SU-DHL-6 (cell line): ENCODE measurements at regions not wholly inside any gene's neighbourhood (a gene's known extent, or its start where the extent isn't known, plus 50 kb on each side); places are given as distances from the start of the nearest gene placed in this dataset.

ENCODE experiments used
- H2AFZ ChIP-seq: fragments of 200-600 bp; sonication (generic); 2 replicates; pipeline ENCODE4 v1.6.1; 2014; ENCODE audit warnings: low read depth, mild to moderate bottlenecking, moderate library complexity, mixed read lengths, antibody characterized with exemption, low read length; ENCODE audit not compliant: severe bottlenecking
- H3F3A ChIP-seq: fragments of 200-600 bp; shearing (Covaris generic); 2 replicates; pipeline ENCODE4 v1.6.0; 2016; ENCODE audit warnings: antibody characterized with exemption, mild to moderate bottlenecking; ENCODE audit not compliant: insufficient read depth
- H3K27ac ChIP-seq: fragments of 200-600 bp; sonication (generic); 2 replicates; pipeline ENCODE4 v1.5.1; 2016; ENCODE audit warnings: low read depth, mild to moderate bottlenecking, low read length, moderate library complexity, mixed read lengths
- H3K27me3 ChIP-seq: fragments of 200-600 bp; sonication (generic), shearing (Covaris generic); 2 replicates; pipeline ENCODE4 v1.6.0; 2014; ENCODE audit warnings: mild to moderate bottlenecking, low read length
- H3K36me3 ChIP-seq: fragments of 200-600 bp; sonication (generic); 2 replicates; pipeline ENCODE4 v1.6.1; 2014; ENCODE audit warnings: mild to moderate bottlenecking, low read length, mixed read lengths
- H3K4me2 ChIP-seq: fragments of 300-600, 200-600 bp; shearing (Covaris generic), sonication (generic); 2 replicates; pipeline ENCODE4 v1.6.0; 2014; ENCODE audit warnings: low read length, low read depth, mild to moderate bottlenecking; ENCODE audit not compliant: poor library complexity, severe bottlenecking
- H3K4me3 ChIP-seq: fragments of 200-600 bp; sonication (generic); 2 replicates; pipeline ENCODE4 v1.5.1; 2014; ENCODE audit warnings: antibody characterized with exemption, low read length, mild to moderate bottlenecking, mixed read lengths; ENCODE audit not compliant: insufficient read depth, poor library complexity, severe bottlenecking
- H3K79me2 ChIP-seq: fragments of 200-600 bp; sonication (generic); 2 replicates; pipeline ENCODE4 v1.6.1; 2014; ENCODE audit warnings: mild to moderate bottlenecking, low read length, moderate library complexity; ENCODE audit not compliant: insufficient read depth
- H3K9ac ChIP-seq: fragments of 200-600 bp; sonication (generic); 2 replicates; pipeline ENCODE4 v1.7.0; 2014; ENCODE audit warnings: mild to moderate bottlenecking, low read length
- H3K9me2 ChIP-seq: fragments of 200-600 bp; sonication (generic); replicated peaks from 2 replicates; pipeline ENCODE4 v1.6.1; 2014; ENCODE audit warnings: low read length; ENCODE audit not compliant: insufficient read depth
- H3K9me3 ChIP-seq: fragments of 200-600 bp; sonication (generic); 2 replicates; pipeline ENCODE4 v1.6.1; 2014; ENCODE audit warnings: low read length, mixed read lengths; ENCODE audit not compliant: insufficient read depth
- H4K20me1 ChIP-seq: fragments of 200-600 bp; sonication (generic); 2 replicates; pipeline ENCODE4 v1.6.1; 2014; ENCODE audit warnings: low read depth, mild to moderate bottlenecking, antibody characterized with exemption, low read length, moderate library complexity, mixed read lengths
- CTCF ChIP-seq: fragments of 200-600 bp; sonication (generic); IDR thresholded peaks from one replicate; pipeline ENCODE4 v1.5.1; 2017; ENCODE audit warnings: antibody characterized with exemption, mild to moderate bottlenecking, low read length, moderate library complexity; ENCODE audit not compliant: insufficient read depth, poor library complexity, severe bottlenecking
- EZH2phosphoT487 ChIP-seq: fragments of 200-600 bp; sonication (generic), shearing (Covaris generic); conservative IDR thresholded peaks from 2 replicates; pipeline ENCODE4 v1.6.1; 2018; ENCODE audit warnings: mild to moderate bottlenecking, antibody characterized with exemption, low read length, moderate library complexity, mixed read lengths

GRCh38 chr6:133796235-133796634, 92.7 kb upstream of the TCF21 start:
- Histone ChIP-seq H3F3A (no peaks in the 10 kb centered on the region), H4K20me1 (no peaks in the 10 kb centered on the region), H3K27ac (no peak overlapping the region), H2AFZ (no peak overlapping the region), H3K36me3 (no peaks in the 10 kb centered on the region), H3K79me2 (no peaks in the 10 kb centered on the region), H3K4me2 (no peak overlapping the region), H3K9me3 (no peaks in the 10 kb centered on the region), H3K9ac (no peak overlapping the region), H3K4me3 (no peak overlapping the region), H3K27me3 (no peaks in the 10 kb centered on the region), H3K9me2 (no peaks in the 10 kb centered on the region)
- TF ChIP-seq EZH2phosphoT487: no peak
- TF ChIP-seq CTCF: no peak

GRCh38 chr6:133799043-133799442, 89.9 kb upstream of the TCF21 start:
- TF ChIP-seq EZH2phosphoT487 (no peak), CTCF (no peak)
- Histone ChIP-seq H4K20me1 (no peaks in the 10 kb centered on the region), H2AFZ (no peak overlapping the region), H3K27me3 (no peaks in the 10 kb centered on the region), H3K36me3 (no peaks in the 10 kb centered on the region), H3K4me2 (no peak overlapping the region), H3K9me2 (no peaks in the 10 kb centered on the region), H3K4me3 (no peak overlapping the region), H3K9ac (no peak overlapping the region), H3F3A (no peaks in the 10 kb centered on the region), H3K79me2 (no peaks in the 10 kb centered on the region), H3K9me3 (no peaks in the 10 kb centered on the region), H3K27ac (no peak overlapping the region)

GRCh38 chr6:133802861-133803260, 86.1 kb upstream of the TCF21 start:
- H3K27ac ChIP-seq: no peak overlapping the region
- H3K9ac ChIP-seq: no peak overlapping the region
- H3K9me2 ChIP-seq: no peaks in the 10 kb centered on the region
- no peaks in the 10 kb centered on the region for H3K27me3 ChIP-seq
- H3F3A ChIP-seq: no peaks in the 10 kb centered on the region
- H2AFZ ChIP-seq: no peak overlapping the region
- no peaks in the 10 kb centered on the region for H3K9me3 ChIP-seq
- no peak overlapping the region for H3K4me2 ChIP-seq
- no peak overlapping the region for H3K4me3 ChIP-seq
- H3K36me3 ChIP-seq: no peaks in the 10 kb centered on the region
- TF ChIP-seq CTCF (no peak), EZH2phosphoT487 (no peak)
- no peaks in the 10 kb centered on the region for H3K79me2 ChIP-seq
- no peaks in the 10 kb centered on the region for H4K20me1 ChIP-seq

GRCh38 chr6:133804265-133804664, 84.6 kb upstream of the TCF21 start:
- Histone ChIP-seq H3K9ac (no peak overlapping the region), H3F3A (no peaks in the 10 kb centered on the region), H3K36me3 (no peaks in the 10 kb centered on the region), H3K27me3 (no peaks in the 10 kb centered on the region), H3K4me2 (no peak overlapping the region), H3K79me2 (no peaks in the 10 kb centered on the region), H3K27ac (no peak overlapping the region), H2AFZ (no peak overlapping the region), H4K20me1 (no peaks in the 10 kb centered on the region), H3K9me2 (no peaks in the 10 kb centered on the region), H3K9me3 (no peaks in the 10 kb centered on the region), H3K4me3 (no peak overlapping the region)
- TF ChIP-seq EZH2phosphoT487: no peak
- no peak for TF ChIP-seq CTCF
